ENCODE measurements at regions not wholly inside any gene's neighbourhood (a gene's known extent, or its start where the extent isn't known, plus 50 kb on each side); places are given as distances from the start of the nearest gene placed in this dataset.

GRCh38 chr12:60465060-60465459 lies 869.2 kb downstream of the SLC16A7 start:
- Histone ChIP-seq H3K27ac (ENCODE audit: low read depth, low read length) (no peak overlapping the region), H3K9ac (ENCODE audit: low read depth in 1 of 3, low read length in 3 of 3) (no peak overlapping the region), H3K36me3 (ENCODE audit: control insufficient read depth in 3 of 3, insufficient read depth in 3 of 3, low read length in 3 of 3) (no peaks in the 10 kb centered on the region), H3K4me3 (ENCODE audit: low read length in 3 of 3) (no peak overlapping the region), H3K4me1 (ENCODE audit: control insufficient read depth in 3 of 3, insufficient read depth in 3 of 3, low read length in 3 of 3) (no peaks in the 10 kb centered on the region), H3K9me3 (ENCODE audit: control insufficient read depth in 3 of 3, low read length in 3 of 3) (no peaks in the 10 kb centered on the region), H3K27me3 (ENCODE audit: control insufficient read depth in 3 of 3, insufficient read depth in 3 of 3, low read length in 3 of 3) (no peaks in the 10 kb centered on the region)

DNA sequence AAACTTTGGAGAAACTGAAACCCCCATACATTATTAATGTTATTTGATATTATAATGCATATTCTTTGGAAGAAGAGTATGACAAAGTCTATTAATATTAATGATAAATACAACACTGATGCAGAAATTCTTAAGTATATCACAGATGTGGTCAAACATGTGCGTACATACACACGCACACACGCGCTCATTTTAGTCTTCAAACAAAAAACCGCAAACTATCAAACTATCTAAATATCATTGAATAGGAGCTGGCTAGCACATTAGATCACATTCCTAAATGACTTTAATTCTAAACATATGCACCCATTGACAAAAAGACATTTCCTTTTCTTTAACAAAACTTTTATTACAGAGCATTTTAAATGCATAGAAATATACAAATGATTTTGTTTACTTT lies 872.7 kb downstream of the SLC16A7 start:
- Histone ChIP-seq H3K27me3 (ENCODE audit: control insufficient read depth in 3 of 3, insufficient read depth in 3 of 3, low read length in 3 of 3) (no peaks in the 10 kb centered on the region), H3K27ac (ENCODE audit: low read depth, low read length) (no peak overlapping the region), H3K4me3 (ENCODE audit: low read length in 3 of 3) (no peak overlapping the region), H3K9me3 (ENCODE audit: control insufficient read depth in 3 of 3, low read length in 3 of 3) (no peaks in the 10 kb centered on the region), H3K4me1 (ENCODE audit: control insufficient read depth in 3 of 3, insufficient read depth in 3 of 3, low read length in 3 of 3) (no peaks in the 10 kb centered on the region), H3K9ac (ENCODE audit: low read depth in 1 of 3, low read length in 3 of 3) (no peak overlapping the region), H3K36me3 (ENCODE audit: control insufficient read depth in 3 of 3, insufficient read depth in 3 of 3, low read length in 3 of 3) (no peaks in the 10 kb centered on the region)

- no peaks in the 10 kb centered on the region for H3K36me3 ChIP-seq (ENCODE audit: control insufficient read depth in 3 of 3, insufficient read depth in 3 of 3, low read length in 3 of 3)
- H3K9ac ChIP-seq (ENCODE audit: low read depth in 1 of 3, low read length in 3 of 3) = no peak overlapping the region
- no peak overlapping the region for H3K27ac ChIP-seq (ENCODE audit: low read depth, low read length)
- no peaks in the 10 kb centered on the region for H3K4me1 ChIP-seq (ENCODE audit: control insufficient read depth in 3 of 3, insufficient read depth in 3 of 3, low read length in 3 of 3)
- no peaks in the 10 kb centered on the region for H3K9me3 ChIP-seq (ENCODE audit: control insufficient read depth in 3 of 3, low read length in 3 of 3)
- no peak overlapping the region for H3K4me3 ChIP-seq (ENCODE audit: low read length in 3 of 3)
- H3K27me3 ChIP-seq (ENCODE audit: control insufficient read depth in 3 of 3, insufficient read depth in 3 of 3, low read length in 3 of 3) = no peaks in the 10 kb centered on the region
Measured at GRCh38 chr12:60475825-60476224, 880.0 kb downstream of the SLC16A7 start.

DNA sequence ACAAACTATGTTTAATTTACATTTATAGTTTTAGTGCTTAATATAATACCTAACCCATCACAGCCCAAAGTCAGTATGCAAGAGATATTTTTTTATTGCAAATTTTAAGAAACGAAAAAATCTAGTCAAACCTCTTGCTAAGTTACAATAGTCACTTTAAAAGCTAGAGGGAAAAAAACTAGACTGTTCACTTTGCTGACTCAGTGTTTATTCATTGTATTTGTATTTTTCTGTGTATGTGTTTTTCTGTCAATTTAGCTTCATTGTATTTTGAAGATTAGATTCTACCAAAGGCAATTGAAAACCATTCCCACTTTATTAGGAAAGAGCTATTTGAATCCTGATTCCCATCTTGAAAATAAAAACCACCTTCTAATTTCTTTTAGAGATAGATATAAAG lies 891.5 kb downstream of the SLC16A7 start:
- H3K27me3 ChIP-seq (ENCODE audit: control insufficient read depth in 3 of 3, insufficient read depth in 3 of 3, low read length in 3 of 3) = no peaks in the 10 kb centered on the region
- H3K27ac ChIP-seq (ENCODE audit: low read depth, low read length) = no peak overlapping the region
- H3K4me3 ChIP-seq (ENCODE audit: low read length in 3 of 3) = no peak overlapping the region
- H3K36me3 ChIP-seq (ENCODE audit: control insufficient read depth in 3 of 3, insufficient read depth in 3 of 3, low read length in 3 of 3) = no peaks in the 10 kb centered on the region
- no peaks in the 10 kb centered on the region for H3K4me1 ChIP-seq (ENCODE audit: control insufficient read depth in 3 of 3, insufficient read depth in 3 of 3, low read length in 3 of 3)
- H3K9ac ChIP-seq (ENCODE audit: low read depth in 1 of 3, low read length in 3 of 3) = no peak overlapping the region
- no peaks in the 10 kb centered on the region for H3K9me3 ChIP-seq (ENCODE audit: control insufficient read depth in 3 of 3, low read length in 3 of 3)

- no peaks in the 10 kb centered on the region for H3K36me3 ChIP-seq (ENCODE audit: control insufficient read depth in 3 of 3, insufficient read depth in 3 of 3, low read length in 3 of 3)
- no peak overlapping the region for H3K4me3 ChIP-seq (ENCODE audit: low read length in 3 of 3)
- no peak overlapping the region for H3K9ac ChIP-seq (ENCODE audit: low read depth in 1 of 3, low read length in 3 of 3)
- H3K27ac ChIP-seq (ENCODE audit: low read depth, low read length) = no peak overlapping the region
- no peaks in the 10 kb centered on the region for H3K9me3 ChIP-seq (ENCODE audit: control insufficient read depth in 3 of 3, low read length in 3 of 3)
- no peaks in the 10 kb centered on the region for H3K27me3 ChIP-seq (ENCODE audit: control insufficient read depth in 3 of 3, insufficient read depth in 3 of 3, low read length in 3 of 3)
- no peaks in the 10 kb centered on the region for H3K4me1 ChIP-seq (ENCODE audit: control insufficient read depth in 3 of 3, insufficient read depth in 3 of 3, low read length in 3 of 3)
Measured at GRCh38 chr12:60489071-60489470, 893.2 kb downstream of the SLC16A7 start.

- no peaks in the 10 kb centered on the region for H3K9me3 ChIP-seq (ENCODE audit: control insufficient read depth in 3 of 3, low read length in 3 of 3)
- H3K27ac ChIP-seq (ENCODE audit: low read depth, low read length) = no peak overlapping the region
- no peaks in the 10 kb centered on the region for H3K36me3 ChIP-seq (ENCODE audit: control insufficient read depth in 3 of 3, insufficient read depth in 3 of 3, low read length in 3 of 3)
- H3K27me3 ChIP-seq (ENCODE audit: control insufficient read depth in 3 of 3, insufficient read depth in 3 of 3, low read length in 3 of 3) = no peaks in the 10 kb centered on the region
- no peak overlapping the region for H3K4me3 ChIP-seq (ENCODE audit: low read length in 3 of 3)
- no peak overlapping the region for H3K9ac ChIP-seq (ENCODE audit: low read depth in 1 of 3, low read length in 3 of 3)
- H3K4me1 ChIP-seq (ENCODE audit: control insufficient read depth in 3 of 3, insufficient read depth in 3 of 3, low read length in 3 of 3) = no peaks in the 10 kb centered on the region
Measured at GRCh38 chr12:60494244-60494643, 898.4 kb downstream of the SLC16A7 start.

- Histone ChIP-seq H3K9me3 (ENCODE audit: control insufficient read depth in 3 of 3, low read length in 3 of 3) (no peaks in the 10 kb centered on the region), H3K27ac (ENCODE audit: low read depth, low read length) (no peak overlapping the region), H3K27me3 (ENCODE audit: control insufficient read depth in 3 of 3, insufficient read depth in 3 of 3, low read length in 3 of 3) (no peaks in the 10 kb centered on the region), H3K9ac (ENCODE audit: low read depth in 1 of 3, low read length in 3 of 3) (no peak overlapping the region), H3K4me3 (ENCODE audit: low read length in 3 of 3) (no peak overlapping the region), H3K4me1 (ENCODE audit: control insufficient read depth in 3 of 3, insufficient read depth in 3 of 3, low read length in 3 of 3) (no peaks in the 10 kb centered on the region), H3K36me3 (ENCODE audit: control insufficient read depth in 3 of 3, insufficient read depth in 3 of 3, low read length in 3 of 3) (no peaks in the 10 kb centered on the region)
Measured at GRCh38 chr12:60498656-60499055, 902.8 kb downstream of the SLC16A7 start.

DNA sequence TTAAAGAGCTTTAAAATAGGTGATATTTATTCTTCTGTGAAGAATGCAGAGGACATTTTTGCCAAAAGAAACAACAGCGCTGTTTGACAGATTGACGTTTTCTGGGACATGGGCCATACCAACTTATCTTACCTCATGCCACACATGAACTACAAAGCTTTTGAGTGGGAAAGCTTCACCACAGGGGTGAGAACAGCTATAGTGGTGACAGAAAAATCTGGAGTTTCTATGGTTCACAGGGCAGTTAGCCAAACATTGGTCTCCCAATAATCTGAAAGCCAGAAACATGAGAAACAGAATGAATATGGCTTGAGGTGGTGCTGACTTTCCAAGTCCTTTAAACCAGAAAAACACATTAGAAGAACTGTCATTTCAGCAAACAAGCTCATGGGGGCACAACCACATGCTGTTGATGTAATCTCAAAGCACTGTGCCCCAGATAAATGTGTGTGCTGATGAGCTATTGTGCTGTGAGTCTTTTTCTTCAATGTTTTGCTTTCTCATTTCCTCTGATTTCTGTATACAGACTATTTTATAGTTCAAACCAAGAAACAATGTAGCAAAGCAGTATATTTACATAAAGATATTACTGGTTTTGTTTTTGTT lies 905.4 kb downstream of the SLC16A7 start:
- no peak overlapping the region for H3K9ac ChIP-seq (ENCODE audit: low read depth in 1 of 3, low read length in 3 of 3)
- H3K4me1 ChIP-seq (ENCODE audit: control insufficient read depth in 3 of 3, insufficient read depth in 3 of 3, low read length in 3 of 3) = no peaks in the 10 kb centered on the region
- H3K36me3 ChIP-seq (ENCODE audit: control insufficient read depth in 3 of 3, insufficient read depth in 3 of 3, low read length in 3 of 3) = no peaks in the 10 kb centered on the region
- H3K4me3 ChIP-seq (ENCODE audit: low read length in 3 of 3) = no peak overlapping the region
- H3K27ac ChIP-seq (ENCODE audit: low read depth, low read length) = no peak overlapping the region
- no peaks in the 10 kb centered on the region for H3K27me3 ChIP-seq (ENCODE audit: control insufficient read depth in 3 of 3, insufficient read depth in 3 of 3, low read length in 3 of 3)
- H3K9me3 ChIP-seq (ENCODE audit: control insufficient read depth in 3 of 3, low read length in 3 of 3) = no peaks in the 10 kb centered on the region

DNA sequence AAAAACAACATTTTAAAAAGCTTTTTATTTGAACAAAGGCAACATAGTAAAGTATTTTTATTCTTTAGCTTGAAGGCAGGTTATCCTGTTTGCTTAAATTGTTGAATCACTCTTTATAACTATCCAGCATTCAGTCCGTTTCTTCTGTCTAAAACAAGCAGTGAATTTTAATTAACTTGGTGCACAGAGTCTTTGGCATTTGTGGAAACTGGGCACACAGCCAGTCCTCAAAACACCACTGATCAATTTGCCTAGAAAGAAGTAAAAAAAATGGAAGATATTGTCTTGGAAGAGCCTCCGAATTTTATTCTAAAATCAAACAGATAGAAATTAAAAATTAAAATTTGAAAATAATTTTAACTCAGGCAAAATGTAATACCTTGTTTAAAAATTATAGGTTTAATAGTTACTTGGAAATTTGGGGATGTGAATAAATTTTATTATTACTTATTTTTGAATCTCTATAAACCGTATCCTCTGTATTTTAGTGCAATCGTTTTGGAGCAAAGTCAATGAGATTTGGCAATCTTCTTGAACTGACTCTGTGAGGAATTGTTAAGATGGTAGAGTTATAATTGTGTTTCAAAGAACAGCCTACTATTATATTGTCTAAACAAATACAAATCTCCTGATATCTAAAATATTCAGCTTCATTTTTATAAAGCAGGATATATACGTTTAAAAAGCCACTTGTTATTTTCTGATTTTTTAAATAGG lies 927.0 kb downstream of the SLC16A7 start:
- Histone ChIP-seq H3K36me3 (ENCODE audit: control insufficient read depth in 3 of 3, insufficient read depth in 3 of 3, low read length in 3 of 3) (no peaks in the 10 kb centered on the region), H3K4me3 (ENCODE audit: low read length in 3 of 3) (no peak overlapping the region), H3K9ac (ENCODE audit: low read depth in 1 of 3, low read length in 3 of 3) (no peak overlapping the region), H3K4me1 (ENCODE audit: control insufficient read depth in 3 of 3, insufficient read depth in 3 of 3, low read length in 3 of 3) (no peaks in the 10 kb centered on the region), H3K9me3 (ENCODE audit: control insufficient read depth in 3 of 3, low read length in 3 of 3) (peaks cover 0 to 4% (median 0%) of the 10 kb centered on the region in 3 donors), H3K27ac (ENCODE audit: low read depth, low read length) (no peak overlapping the region), H3K27me3 (ENCODE audit: control insufficient read depth in 3 of 3, insufficient read depth in 3 of 3, low read length in 3 of 3) (no peaks in the 10 kb centered on the region)

GRCh38 chr12:60529261-60529660 lies 933.4 kb downstream of the SLC16A7 start:
- Histone ChIP-seq H3K27me3 (ENCODE audit: control insufficient read depth in 3 of 3, insufficient read depth in 3 of 3, low read length in 3 of 3) (no peaks in the 10 kb centered on the region), H3K9ac (ENCODE audit: low read depth in 1 of 3, low read length in 3 of 3) (no peak overlapping the region), H3K9me3 (ENCODE audit: control insufficient read depth in 3 of 3, low read length in 3 of 3) (no peaks in the 10 kb centered on the region), H3K4me3 (ENCODE audit: low read length in 3 of 3) (no peak overlapping the region), H3K4me1 (ENCODE audit: control insufficient read depth in 3 of 3, insufficient read depth in 3 of 3, low read length in 3 of 3) (no peaks in the 10 kb centered on the region), H3K36me3 (ENCODE audit: control insufficient read depth in 3 of 3, insufficient read depth in 3 of 3, low read length in 3 of 3) (no peaks in the 10 kb centered on the region), H3K27ac (ENCODE audit: low read depth, low read length) (no peak overlapping the region)

Data from skeletal muscle tissue (tissue), 3 donors.